ENCODE measurements at regions not wholly inside any gene's neighbourhood (a gene's known extent, or its start where the extent isn't known, plus 50 kb on each side); places are given as distances from the start of the nearest gene placed in this dataset.

DNA sequence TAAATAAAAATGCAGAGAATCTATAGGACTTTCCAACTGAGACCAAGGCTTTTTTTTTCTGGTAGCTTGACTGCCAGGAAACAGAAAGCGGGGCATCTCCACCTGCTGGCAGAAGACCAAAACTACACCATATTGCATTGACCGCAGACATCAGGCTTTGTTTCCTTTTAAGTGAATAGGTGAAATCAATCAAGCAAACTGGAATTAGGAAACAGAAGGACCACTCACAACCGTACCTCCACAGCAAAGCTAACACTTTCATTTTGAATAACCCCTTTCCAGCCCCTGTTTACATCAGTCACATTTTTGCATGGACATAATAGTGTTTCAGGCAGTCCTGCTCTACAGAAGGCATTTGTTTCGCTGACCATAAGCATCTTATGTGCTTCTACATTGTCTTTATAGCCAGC is 218.2 kb downstream of the IDS start:
- TF ChIP-seq, protein P1, sequence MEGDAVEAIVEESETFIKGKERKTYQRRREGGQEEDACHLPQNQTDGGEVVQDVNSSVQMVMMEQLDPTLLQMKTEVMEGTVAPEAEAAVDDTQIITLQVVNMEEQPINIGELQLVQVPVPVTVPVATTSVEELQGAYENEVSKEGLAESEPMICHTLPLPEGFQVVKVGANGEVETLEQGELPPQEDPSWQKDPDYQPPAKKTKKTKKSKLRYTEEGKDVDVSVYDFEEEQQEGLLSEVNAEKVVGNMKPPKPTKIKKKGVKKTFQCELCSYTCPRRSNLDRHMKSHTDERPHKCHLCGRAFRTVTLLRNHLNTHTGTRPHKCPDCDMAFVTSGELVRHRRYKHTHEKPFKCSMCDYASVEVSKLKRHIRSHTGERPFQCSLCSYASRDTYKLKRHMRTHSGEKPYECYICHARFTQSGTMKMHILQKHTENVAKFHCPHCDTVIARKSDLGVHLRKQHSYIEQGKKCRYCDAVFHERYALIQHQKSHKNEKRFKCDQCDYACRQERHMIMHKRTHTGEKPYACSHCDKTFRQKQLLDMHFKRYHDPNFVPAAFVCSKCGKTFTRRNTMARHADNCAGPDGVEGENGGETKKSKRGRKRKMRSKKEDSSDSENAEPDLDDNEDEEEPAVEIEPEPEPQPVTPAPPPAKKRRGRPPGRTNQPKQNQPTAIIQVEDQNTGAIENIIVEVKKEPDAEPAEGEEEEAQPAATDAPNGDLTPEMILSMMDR (conservative IDR thresholded peaks at IDR 0.05 in 1 of 2, IDR thresholded peaks at IDR 0.05 in 1 of 2; ENCODE audit: low read depth in 1 of 2, low read length in 2 of 2), result peak; percentile 29 to 66
- TF ChIP-seq EZH2 (IDR thresholded peaks at IDR 0.05; ENCODE audit: low read length, missing control alignments), result no peak
